Thoracic aorta (tissue), 2 donors: ENCODE measurements at regions not wholly inside any gene's neighbourhood (a gene's known extent, or its start where the extent isn't known, plus 50 kb on each side); places are given as distances from the start of the nearest gene placed in this dataset.

Experiments
- ATAC-seq: fragments of 150-250 bp; one replicate; pipeline ENCODE4 v1.8.0; 2017; ENCODE audit warnings: low read depth; ENCODE audit not compliant: insufficient number of reproducible peaks, low FRiP score
- DNase-seq: peaks from one replicate; pipeline ENCODE4 v3.0.0-alpha.2; 2020; ENCODE audit warnings: low spot score
- H3K27ac ChIP-seq, 2 donors: fragments of 200-600 bp; sonication (generic); 1 replicate in 1 of 2; 2 replicates in 1 of 2; pipeline ENCODE4 v1.5.1; 2016; ENCODE audit warnings: mild to moderate bottlenecking in 2 of 2, moderate library complexity in 2 of 2
- H3K27me3 ChIP-seq: fragments of 200-600 bp; sonication (generic); replicated peaks from 2 replicates; pipeline ENCODE4 v1.6.0; 2016; ENCODE audit warnings: mild to moderate bottlenecking; ENCODE audit not compliant: insufficient read depth
- H3K36me3 ChIP-seq: fragments of 200-600 bp; sonication (generic); one replicate; pipeline ENCODE4 v1.5.1; 2016
- H3K4me1 ChIP-seq, 2 donors: fragments of 200-600 bp; sonication (generic); 1 replicate in 1 of 2; 2 replicates in 1 of 2; pipeline versions ENCODE4 v1.5.1 to v1.6.0; 2016; ENCODE audit warnings: low read depth in 2 of 2, mild to moderate bottlenecking in 1 of 2; ENCODE audit not compliant: control insufficient read depth in 1 of 2
- H3K4me3 ChIP-seq: fragments of 200-600 bp; sonication (generic); 2 replicates; pipeline ENCODE4 v1.5.1; 2016; ENCODE audit warnings: mild to moderate bottlenecking
- H3K9me3 ChIP-seq: fragments of 200-600 bp; sonication (generic); 2 replicates; pipeline ENCODE4 v1.5.1; 2016
- CTCF ChIP-seq: fragments of 200-600 bp; sonication (generic); IDR thresholded peaks from one replicate; pipeline ENCODE4 v1.5.1; 2019; ENCODE audit warnings: antibody characterized with exemption

DNA sequence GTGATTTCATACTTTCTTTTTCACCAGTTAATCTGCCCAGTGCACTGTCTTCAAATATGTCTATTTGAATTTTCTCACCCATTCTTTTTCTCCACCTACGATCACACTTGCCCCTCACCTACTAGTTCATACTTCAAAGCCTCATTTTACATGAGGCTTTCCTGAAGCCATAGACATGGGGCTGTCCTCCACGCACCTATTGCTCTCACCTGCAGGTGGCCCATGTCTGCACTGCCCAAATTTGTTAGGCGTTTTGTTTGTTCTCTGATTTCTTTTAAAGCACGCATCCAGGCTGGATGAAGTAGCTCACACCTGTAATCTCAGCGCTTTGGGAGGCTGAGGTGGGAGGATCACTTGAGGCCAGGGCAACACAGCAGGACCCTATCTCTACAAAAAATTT, 106.8 kb upstream of the RIPOR2 start:
- no peak for ATAC-seq
- no peak overlapping the region for H3K4me3 ChIP-seq
- no peak for TF ChIP-seq CTCF
- no peaks in the 10 kb centered on the region for H3K9me3 ChIP-seq
- DNase-seq: no peak
- no peaks in the 10 kb centered on the region for H3K36me3 ChIP-seq
- H3K27ac ChIP-seq: no peak overlapping the region
- no peaks in the 10 kb centered on the region for H3K27me3 ChIP-seq
- no peaks in the 10 kb centered on the region for H3K4me1 ChIP-seq

- Histone ChIP-seq H3K9me3 (no peaks in the 10 kb centered on the region), H3K27me3 (no peaks in the 10 kb centered on the region), H3K36me3 (no peaks in the 10 kb centered on the region), H3K4me1 (no peaks in the 10 kb centered on the region), H3K4me3 (no peak overlapping the region), H3K27ac (no peak overlapping the region)
- no peak for ATAC-seq
- no peak for DNase-seq
- TF ChIP-seq CTCF: no peak
Observed at GRCh38 chr6:25042984-25043725, 107.4 kb upstream of the RIPOR2 start.

GRCh38 chr6:25043892-25044291, 108.1 kb upstream of the RIPOR2 start:
- DNase-seq (no peak), ATAC-seq (no peak)
- Histone ChIP-seq H3K36me3 (no peaks in the 10 kb centered on the region), H3K9me3 (no peaks in the 10 kb centered on the region), H3K27ac (no peak overlapping the region), H3K4me1 (no peaks in the 10 kb centered on the region), H3K4me3 (no peak overlapping the region), H3K27me3 (no peaks in the 10 kb centered on the region)
- no peak for TF ChIP-seq CTCF

- Histone ChIP-seq H3K36me3 (no peaks in the 10 kb centered on the region), H3K4me1 (no peaks in the 10 kb centered on the region), H3K27me3 (no peaks in the 10 kb centered on the region), H3K4me3 (no peak overlapping the region), H3K27ac (no peak overlapping the region), H3K9me3 (no peaks in the 10 kb centered on the region)
- no peak for DNase-seq
- TF ChIP-seq CTCF: no peak
- ATAC-seq: no peak
Observed at GRCh38 chr6:25046942-25047341, 111.2 kb upstream of the RIPOR2 start.

- no peaks in the 10 kb centered on the region for H3K4me1 ChIP-seq
- H3K4me3 ChIP-seq: no peak overlapping the region
- DNase-seq (no peak), ATAC-seq (no peak)
- H3K27ac ChIP-seq: no peak overlapping the region
- no peak for TF ChIP-seq CTCF
- H3K27me3 ChIP-seq: no peaks in the 10 kb centered on the region
- no peaks in the 10 kb centered on the region for H3K36me3 ChIP-seq
- no peaks in the 10 kb centered on the region for H3K9me3 ChIP-seq
Observed at GRCh38 chr6:25050356-25050755, 114.6 kb upstream of the RIPOR2 start.
